Esophagus muscularis mucosa (tissue), 3 donors: ENCODE measurements at regions not wholly inside any gene's neighbourhood (a gene's known extent, or its start where the extent isn't known, plus 50 kb on each side); places are given as distances from the start of the nearest gene placed in this dataset.

Experiments
- CTCF ChIP-seq, 3 experiments: fragments of 200-600 bp in 2 of 3; fragments of 450-650 bp in 1 of 3; sonication (generic) in 2 of 3; IDR thresholded peaks; one replicate each; pipeline ENCODE4 v1.5.1; 2017 to 2019; ENCODE audit warnings: antibody characterized with exemption in 3 of 3, mild to moderate bottlenecking in 2 of 3, moderate library complexity in 1 of 3
- POLR2A ChIP-seq: fragments of 450-650 bp; IDR thresholded peaks from one replicate; pipeline ENCODE4 v1.6.1; 2017; ENCODE audit warnings: antibody characterized with exemption, moderate library complexity, mild to moderate bottlenecking, low read depth
- POLR2AphosphoS5 ChIP-seq, 2 donors: sonication (generic); formaldehyde crosslinking; IDR thresholded peaks; one replicate each; pipeline ENCODE4 v1.6.1; 2017; ENCODE audit warnings: antibody characterized with exemption in 2 of 2

- no peak for TF ChIP-seq CTCF (IDR thresholded peaks at IDR 0.05)
- TF ChIP-seq POLR2AphosphoS5 (IDR thresholded peaks at IDR 0.05) = no peak
- no peak for TF ChIP-seq POLR2A
Observed at GRCh38 chr1:189868021-189868420, 609.6 kb downstream of the BRINP3 start.
